Right atrium auricular region (tissue), 2 donors: ENCODE measurements at regions not wholly inside any gene's neighbourhood (a gene's known extent, or its start where the extent isn't known, plus 50 kb on each side); places are given as distances from the start of the nearest gene placed in this dataset.

Source experiments
- DNase-seq: peaks from one replicate; pipeline ENCODE4 v3.0.0-alpha.2; 2019; ENCODE audit warnings: low spot score
- H3K27ac ChIP-seq, 2 donors: fragments of 200-600 bp; sonication (generic); 1 replicate in 1 of 2; 2 replicates in 1 of 2; pipeline ENCODE4 v1.5.1; 2016 to 2019
- H3K27me3 ChIP-seq, 2 donors: fragments of 200-600 bp; sonication (generic); one replicate each; pipeline versions ENCODE4 v1.5.1 to v1.6.0; 2017 to 2019
- H3K36me3 ChIP-seq: fragments of 200-600 bp; sonication (generic); one replicate; pipeline ENCODE4 v1.5.1; 2016
- H3K4me1 ChIP-seq, 2 donors: fragments of 200-600 bp; sonication (generic); one replicate each; pipeline versions ENCODE4 v1.5.1 to v1.6.0; 2017 to 2019
- H3K4me3 ChIP-seq, 2 donors: fragments of 200-600 bp; sonication (generic); 1 replicate in 1 of 2; 2 replicates in 1 of 2; pipeline ENCODE4 v1.5.1; 2017 to 2019; ENCODE audit warnings: mild to moderate bottlenecking in 1 of 2, moderate library complexity in 1 of 2
- H3K9me3 ChIP-seq, 2 donors: fragments of 200-600 bp; sonication (generic); one replicate each; pipeline ENCODE4 v1.5.1; 2019
- TF ChIP-seq, protein P1 (sequence below), 2 donors: fragments of 200-600 bp; sonication (generic); IDR thresholded peaks; one replicate each; pipeline ENCODE4 v1.5.1; 2019; ENCODE audit warnings: antibody characterized with exemption in 2 of 2

DNA sequence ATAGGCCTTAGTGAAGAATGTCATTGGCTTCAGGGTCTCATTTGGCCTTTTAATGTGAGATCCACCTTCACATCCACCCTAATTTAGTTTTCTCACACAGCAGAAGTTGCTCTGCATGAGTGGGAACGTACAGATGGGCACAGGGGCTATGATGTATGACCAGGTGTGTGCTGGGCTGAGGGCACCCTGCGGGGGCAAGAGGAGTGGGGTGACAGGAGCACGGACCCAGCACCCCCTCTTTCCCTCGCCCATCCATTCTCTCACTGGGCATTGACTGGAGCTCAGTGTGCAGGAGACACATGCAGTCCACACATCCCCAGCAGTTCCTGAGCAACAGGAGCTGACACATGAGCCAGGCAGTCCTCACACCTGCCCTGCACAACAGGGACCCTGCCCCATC, 95.1 kb upstream of the PPP2R2D start:
- DNase-seq: no peak
- H3K9me3 ChIP-seq: no peaks in the 10 kb centered on the region
- no peaks in the 10 kb centered on the region for H3K27me3 ChIP-seq

DNA sequence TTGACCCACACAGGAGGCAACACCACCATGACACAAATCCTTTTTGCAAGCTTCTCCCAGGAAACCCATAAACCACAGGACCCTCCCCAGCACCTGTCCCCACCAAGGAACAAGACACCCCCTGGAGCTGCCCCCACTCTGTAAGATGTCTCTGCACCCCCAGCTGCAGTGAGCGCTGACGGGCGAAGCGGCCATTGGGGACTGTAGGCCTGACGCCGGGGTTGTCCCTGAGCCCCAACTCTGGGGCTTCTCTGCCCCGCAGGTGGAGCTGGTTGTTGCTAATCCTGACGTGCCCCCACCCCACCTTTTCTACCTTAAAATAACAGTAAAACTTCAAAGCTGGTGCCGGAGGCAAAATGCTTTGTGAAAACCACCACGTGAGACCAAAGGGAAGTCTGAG, 94.7 kb upstream of the PPP2R2D start:
- no peak overlapping the region for H3K27ac ChIP-seq
- H3K4me1 ChIP-seq: no peaks in the 10 kb centered on the region
- H3K9me3 ChIP-seq: no peaks in the 10 kb centered on the region
- TF ChIP-seq, protein P1, sequence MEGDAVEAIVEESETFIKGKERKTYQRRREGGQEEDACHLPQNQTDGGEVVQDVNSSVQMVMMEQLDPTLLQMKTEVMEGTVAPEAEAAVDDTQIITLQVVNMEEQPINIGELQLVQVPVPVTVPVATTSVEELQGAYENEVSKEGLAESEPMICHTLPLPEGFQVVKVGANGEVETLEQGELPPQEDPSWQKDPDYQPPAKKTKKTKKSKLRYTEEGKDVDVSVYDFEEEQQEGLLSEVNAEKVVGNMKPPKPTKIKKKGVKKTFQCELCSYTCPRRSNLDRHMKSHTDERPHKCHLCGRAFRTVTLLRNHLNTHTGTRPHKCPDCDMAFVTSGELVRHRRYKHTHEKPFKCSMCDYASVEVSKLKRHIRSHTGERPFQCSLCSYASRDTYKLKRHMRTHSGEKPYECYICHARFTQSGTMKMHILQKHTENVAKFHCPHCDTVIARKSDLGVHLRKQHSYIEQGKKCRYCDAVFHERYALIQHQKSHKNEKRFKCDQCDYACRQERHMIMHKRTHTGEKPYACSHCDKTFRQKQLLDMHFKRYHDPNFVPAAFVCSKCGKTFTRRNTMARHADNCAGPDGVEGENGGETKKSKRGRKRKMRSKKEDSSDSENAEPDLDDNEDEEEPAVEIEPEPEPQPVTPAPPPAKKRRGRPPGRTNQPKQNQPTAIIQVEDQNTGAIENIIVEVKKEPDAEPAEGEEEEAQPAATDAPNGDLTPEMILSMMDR (IDR thresholded peaks at IDR 0.05): no peak
- H3K27me3 ChIP-seq: no peaks in the 10 kb centered on the region
- no peak overlapping the region for H3K4me3 ChIP-seq
- no peak for DNase-seq
- no peaks in the 10 kb centered on the region for H3K36me3 ChIP-seq

More for the DNA sequence above, 95.1 kb upstream of the PPP2R2D start:
- H3K27ac ChIP-seq: no peak overlapping the region
- no peaks in the 10 kb centered on the region for H3K36me3 ChIP-seq
- TF ChIP-seq, protein P1 (IDR thresholded peaks at IDR 0.05): no peak
- no peak overlapping the region for H3K4me3 ChIP-seq
- no peaks in the 10 kb centered on the region for H3K4me1 ChIP-seq

DNA sequence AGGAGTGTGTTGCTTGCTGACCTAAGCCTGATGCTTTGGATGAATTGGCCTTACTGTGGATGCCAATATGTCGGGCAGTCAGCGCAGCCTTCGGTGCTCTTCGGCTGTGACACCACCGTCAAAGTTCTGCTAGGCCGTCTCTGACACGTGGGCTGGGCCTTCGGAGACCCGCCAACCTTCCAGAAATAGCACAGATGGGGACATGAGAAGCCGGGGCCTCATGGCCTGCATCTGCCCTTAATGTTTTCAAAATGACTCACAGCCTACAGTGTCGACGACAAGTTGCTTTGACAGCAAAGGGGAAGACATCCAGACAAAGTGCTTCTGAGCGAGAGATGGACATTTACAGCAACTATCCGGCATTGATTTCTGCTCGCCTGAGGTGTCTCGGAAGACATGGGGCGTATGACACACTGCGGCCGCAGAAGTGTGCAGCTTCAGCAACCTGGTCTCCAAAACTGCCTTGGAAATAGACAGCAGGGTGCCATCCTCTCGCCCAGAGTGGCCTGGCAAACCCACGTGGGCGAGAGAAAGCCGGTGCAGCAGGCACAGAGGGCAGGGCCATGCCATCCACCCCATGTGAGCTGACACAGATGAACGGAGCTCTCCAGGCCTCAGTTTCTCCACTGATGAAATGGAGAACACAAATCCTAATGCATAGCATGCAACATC, 94.0 kb upstream of the PPP2R2D start:
- no peak overlapping the region for H3K4me3 ChIP-seq
- no peaks in the 10 kb centered on the region for H3K36me3 ChIP-seq
- no peak for DNase-seq
- TF ChIP-seq, protein P1 (IDR thresholded peaks at IDR 0.05): no peak
- no peak overlapping the region for H3K27ac ChIP-seq
- no peaks in the 10 kb centered on the region for H3K27me3 ChIP-seq
- no peaks in the 10 kb centered on the region for H3K4me1 ChIP-seq
- H3K9me3 ChIP-seq: no peaks in the 10 kb centered on the region

DNA sequence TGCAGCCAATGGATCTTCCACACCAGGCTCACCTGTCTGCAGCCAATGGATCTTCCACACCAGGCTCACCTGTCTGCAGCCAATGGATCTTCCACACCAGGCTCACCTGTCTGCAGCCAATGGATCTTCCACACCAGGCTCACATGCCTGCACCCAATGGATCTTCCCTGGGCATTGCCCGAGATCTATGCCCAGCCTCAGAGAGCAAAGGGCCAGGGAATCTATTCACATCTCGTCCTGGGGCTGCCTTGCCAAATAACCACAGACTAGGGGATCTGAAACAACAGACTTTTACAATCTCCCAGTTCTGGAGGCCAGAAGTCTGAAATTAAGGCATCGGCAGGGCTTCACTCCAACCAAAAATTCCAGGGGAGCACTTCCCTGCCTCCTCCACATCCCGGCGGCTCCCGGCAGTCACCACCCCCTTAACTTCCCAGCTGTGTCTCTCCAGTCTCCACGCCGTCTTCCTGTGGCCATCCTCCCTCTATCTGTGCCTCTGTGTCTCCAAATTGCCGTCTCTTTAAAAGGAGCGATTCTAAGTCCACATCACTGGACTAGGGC, 92.4 kb upstream of the PPP2R2D start:
- Histone ChIP-seq H3K27ac (no peak overlapping the region), H3K36me3 (no peaks in the 10 kb centered on the region), H3K4me1 (no peaks in the 10 kb centered on the region), H3K9me3 (no peaks in the 10 kb centered on the region), H3K27me3 (no peaks in the 10 kb centered on the region), H3K4me3 (no peak overlapping the region)
- DNase-seq: no peak
- TF ChIP-seq, protein P1 (IDR thresholded peaks at IDR 0.05): no peak

DNA sequence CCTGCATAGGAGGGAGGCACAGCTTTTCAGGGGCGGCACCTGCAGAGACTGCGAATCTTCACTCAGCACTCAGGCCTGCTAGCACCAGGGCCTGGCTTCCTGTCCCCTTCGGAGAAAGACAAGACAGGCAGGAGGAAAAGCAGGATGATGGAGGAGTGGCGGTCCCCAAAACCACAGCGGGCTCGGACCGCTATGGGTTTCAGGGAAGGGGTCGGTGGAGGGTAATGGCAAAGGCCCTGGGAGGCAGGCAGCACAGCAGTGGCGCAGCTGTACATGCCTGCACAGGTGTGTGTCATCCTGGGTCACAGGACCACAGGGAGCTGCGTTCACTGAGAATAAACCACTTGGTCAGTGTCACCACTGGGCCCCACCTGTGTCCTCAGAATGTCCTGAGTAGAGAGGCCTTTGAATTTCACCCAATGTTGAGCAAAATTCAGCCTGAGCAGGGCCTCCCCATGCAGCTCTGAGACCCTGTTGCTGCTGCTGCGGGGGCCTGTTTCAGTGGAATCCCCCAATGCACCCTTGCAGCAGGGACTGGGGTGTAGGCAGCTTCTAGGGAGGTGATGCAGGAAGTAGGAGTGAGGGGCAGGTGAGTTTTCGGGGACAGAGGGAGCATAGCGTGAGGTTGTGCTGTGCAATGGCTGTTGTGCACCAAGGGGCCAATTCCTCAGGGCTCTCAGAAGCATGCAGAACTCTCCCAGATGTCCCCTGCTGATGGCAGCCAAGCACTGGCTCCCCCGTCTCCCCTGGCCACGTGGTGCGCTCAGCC, 90.6 kb upstream of the PPP2R2D start:
- Histone ChIP-seq H3K27me3 (no peaks in the 10 kb centered on the region), H3K4me1 (no peaks in the 10 kb centered on the region), H3K27ac (no peak overlapping the region), H3K9me3 (no peaks in the 10 kb centered on the region), H3K4me3 (no peak overlapping the region), H3K36me3 (no peaks in the 10 kb centered on the region)
- TF ChIP-seq, protein P1 (IDR thresholded peaks at IDR 0.05): no peak
- DNase-seq: peak; percentile 50
